ENCODE measurements at regions not wholly inside any gene's neighbourhood (a gene's known extent, or its start where the extent isn't known, plus 50 kb on each side); places are given as distances from the start of the nearest gene placed in this dataset.

DNA sequence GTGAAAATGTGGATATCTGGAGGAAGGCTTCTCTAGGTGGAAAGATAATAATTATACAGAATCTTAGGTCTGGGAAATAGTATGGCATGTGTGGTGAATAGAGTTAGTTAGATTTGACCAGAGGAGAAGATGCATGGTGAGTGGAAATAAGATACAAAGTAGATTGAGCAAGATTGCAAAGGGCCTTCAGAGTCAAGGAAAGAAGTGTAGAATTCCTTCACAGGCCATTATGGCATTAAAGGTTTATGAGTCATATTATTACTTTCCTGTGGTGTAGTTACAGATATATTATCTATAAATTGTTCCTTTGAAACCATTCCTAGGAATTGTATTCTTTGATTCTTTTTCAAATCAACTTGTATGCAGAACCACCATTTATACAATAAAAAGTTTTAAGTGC, 660.3 kb downstream of the SI start:
- no peak for TF ChIP-seq CTCF (IDR thresholded peaks at IDR 0.05)
- H3K9me3 Mint-ChIP-seq: peaks cover 2% of the 10 kb centered on the region

DNA sequence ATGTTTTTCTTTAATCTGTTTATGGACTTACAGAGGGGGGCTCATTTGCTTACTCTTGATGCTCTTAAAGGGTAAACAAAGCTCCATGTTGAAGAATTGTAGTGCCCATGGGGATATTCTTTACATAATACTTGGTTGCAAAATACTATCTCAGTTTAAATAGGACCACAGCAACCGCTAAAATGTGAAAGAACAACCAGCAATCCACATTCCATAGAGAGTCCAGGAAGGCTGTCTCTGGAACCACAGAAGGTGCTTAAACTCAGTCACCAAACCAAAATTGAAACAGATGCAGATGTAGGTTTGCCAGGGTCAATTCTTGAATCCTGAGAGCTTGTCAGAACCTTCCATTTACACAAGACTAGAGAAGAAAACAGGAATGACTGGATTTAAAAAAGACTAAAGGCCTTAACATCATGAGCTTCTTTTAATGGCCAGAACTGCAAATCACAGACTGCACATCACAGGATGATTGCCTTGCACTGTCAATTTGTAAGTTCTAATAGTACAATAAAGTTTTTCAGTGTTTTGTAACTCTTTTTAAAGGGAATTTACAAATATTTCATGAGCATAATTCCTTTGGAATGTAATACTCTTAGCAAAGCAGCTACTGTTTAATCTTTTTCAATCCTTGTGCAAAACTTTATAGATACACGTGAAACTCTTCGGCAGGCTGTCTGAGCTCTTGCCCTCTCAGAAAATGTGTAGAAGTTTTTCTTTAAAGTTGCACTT, 661.6 kb downstream of the SI start:
- H3K4me1 Mint-ChIP-seq: no peaks in the 10 kb centered on the region
- no peak for TF ChIP-seq CTCF (IDR thresholded peaks at IDR 0.05)
- H3K36me3 Mint-ChIP-seq (ENCODE audit: low read depth): no peaks in the 10 kb centered on the region
- peaks cover 3% of the 10 kb centered on the region for H3K27me3 Mint-ChIP-seq (ENCODE audit: low read depth, poor library complexity)
- H3K27ac Mint-ChIP-seq: no peak overlapping the region
- H3K4me3 Mint-ChIP-seq: no peak overlapping the region
- peaks cover 6% of the 10 kb centered on the region for H3K9me3 Mint-ChIP-seq
- DNase-seq: no peak

More for the DNA sequence above, 660.3 kb downstream of the SI start:
- Mint-ChIP-seq H3K27me3 (ENCODE audit: low read depth, poor library complexity) (peaks cover 3% of the 10 kb centered on the region), H3K4me1 (no peaks in the 10 kb centered on the region), H3K27ac (no peak overlapping the region), H3K36me3 (ENCODE audit: low read depth) (no peaks in the 10 kb centered on the region), H3K4me3 (no peak overlapping the region)
- DNase-seq: no peak

DNA sequence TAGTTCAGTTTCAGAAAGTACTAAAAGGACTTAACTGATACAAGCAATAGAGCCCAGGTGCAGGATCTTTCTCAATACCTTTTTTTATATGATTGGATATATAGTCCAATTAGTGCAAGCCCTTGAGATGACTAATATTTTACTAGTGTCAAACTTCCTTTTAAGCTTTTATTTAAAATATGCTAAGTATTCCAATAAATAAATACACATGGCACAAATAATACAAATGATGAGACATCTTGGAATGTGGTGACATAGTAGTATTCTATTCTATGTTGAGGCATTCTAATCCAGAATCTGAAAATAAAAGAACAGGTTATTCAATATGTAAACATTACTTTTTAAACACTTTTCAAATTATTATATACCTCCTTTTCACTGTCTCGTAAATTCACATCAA, 670.0 kb downstream of the SI start:
- Mint-ChIP-seq H3K27ac (no peak overlapping the region), H3K27me3 (ENCODE audit: low read depth, poor library complexity) (no peaks in the 10 kb centered on the region), H3K4me1 (no peaks in the 10 kb centered on the region), H3K36me3 (ENCODE audit: low read depth) (no peaks in the 10 kb centered on the region), H3K4me3 (no peak overlapping the region), H3K9me3 (peaks cover 6% of the 10 kb centered on the region)
- no peak for DNase-seq
- no peak for TF ChIP-seq CTCF (IDR thresholded peaks at IDR 0.05)

DNA sequence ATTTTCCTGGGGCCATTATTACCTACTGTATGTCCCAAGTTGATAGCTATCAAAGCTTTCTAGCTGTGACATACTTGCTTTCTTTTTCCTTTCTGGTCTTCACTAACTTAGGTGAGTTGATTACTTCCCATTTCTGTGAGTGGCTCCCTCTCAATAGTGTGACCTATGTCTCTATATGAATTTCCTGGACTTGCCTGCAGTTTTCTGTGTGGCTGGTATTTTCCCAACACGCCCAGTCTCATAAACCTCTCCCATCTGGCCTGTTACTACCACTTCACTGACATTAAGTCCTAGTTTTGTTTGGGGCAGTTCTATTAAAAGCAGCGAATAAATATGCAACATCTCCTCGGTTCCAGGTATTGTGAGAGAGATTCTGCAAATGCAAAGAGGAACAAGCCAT, 671.2 kb downstream of the SI start:
- Mint-ChIP-seq H3K9me3 (no peaks in the 10 kb centered on the region), H3K4me3 (no peak overlapping the region), H3K27ac (no peak overlapping the region), H3K27me3 (ENCODE audit: low read depth, poor library complexity) (no peaks in the 10 kb centered on the region), H3K36me3 (ENCODE audit: low read depth) (no peaks in the 10 kb centered on the region), H3K4me1 (no peaks in the 10 kb centered on the region)
- TF ChIP-seq CTCF (IDR thresholded peaks at IDR 0.05): no peak
- no peak for DNase-seq

- H3K36me3 Mint-ChIP-seq (ENCODE audit: low read depth): no peaks in the 10 kb centered on the region
- peaks cover under 1% of the 10 kb centered on the region for H3K4me1 Mint-ChIP-seq
- H3K27ac Mint-ChIP-seq: no peak overlapping the region
These were observed 672.0 kb downstream of the SI start for GRCh38 chr3:164406281-164406680.

More at GRCh38 chr3:164406281-164406680, 672.0 kb downstream of the SI start:
- no peak for DNase-seq
- Mint-ChIP-seq H3K27me3 (ENCODE audit: low read depth, poor library complexity) (no peaks in the 10 kb centered on the region), H3K9me3 (no peaks in the 10 kb centered on the region), H3K4me3 (no peak overlapping the region)
- TF ChIP-seq CTCF (IDR thresholded peaks at IDR 0.05): no peak

All from nephron progenitor cell (in vitro differentiated cells).